OCI-LY3 (cell line): ENCODE measurements at regions not wholly inside any gene's neighbourhood (a gene's known extent, or its start where the extent isn't known, plus 50 kb on each side); places are given as distances from the start of the nearest gene placed in this dataset.

Experiments used
- H2AFZ ChIP-seq: fragments of 200-600, 300-600 bp; shearing (Covaris generic); 2 replicates; pipeline ENCODE4 v1.6.0; 2014; ENCODE audit warnings: antibody characterized with exemption, low read depth, low read length
- H3K27ac ChIP-seq: fragments of 200-600, 300-600 bp; sonication (generic); 2 replicates; pipeline ENCODE4 v1.5.1; 2014; ENCODE audit warnings: mild to moderate bottlenecking, low read length, moderate library complexity, mixed read lengths
- H3K27me3 ChIP-seq: fragments of 200-600, 300-600 bp; sonication (generic); 2 replicates; pipeline ENCODE4 v1.6.1; 2014; ENCODE audit warnings: low read depth, low read length, mixed read lengths
- H3K36me3 ChIP-seq: fragments of 200-600, 300-600 bp; sonication (generic); replicated peaks from 2 replicates; pipeline ENCODE3; 2014; ENCODE audit warnings: low read depth, low read length, mixed read lengths
- H3K4me1 ChIP-seq: fragments of 300-600, 200-600 bp; sonication (generic); 2 replicates; pipeline ENCODE4 v1.6.1; 2014; ENCODE audit warnings: low read length, mixed read lengths
- H3K4me2 ChIP-seq: fragments of 200-600, 300-600 bp; sonication (generic); 2 replicates; pipeline ENCODE4 v1.6.1; 2014; ENCODE audit warnings: low read length, mixed read lengths
- H3K4me3 ChIP-seq: fragments of 300-600, 200-600 bp; sonication (generic); 2 replicates; pipeline ENCODE4 v1.5.1; 2014; ENCODE audit warnings: antibody characterized with exemption, mild to moderate bottlenecking, low read length, moderate library complexity
- H3K79me2 ChIP-seq: fragments of 300-600, 200-600 bp; shearing (Covaris generic); 2 replicates; pipeline ENCODE4 v1.6.1; 2014; ENCODE audit warnings: mild to moderate bottlenecking, low read length, mixed read lengths
- H3K9ac ChIP-seq: fragments of 300-600, 200-600 bp; shearing (Covaris generic); 2 replicates; pipeline ENCODE4 v1.6.0; 2014; ENCODE audit warnings: mild to moderate bottlenecking, low read length, moderate library complexity
- H3K9me3 ChIP-seq: fragments of 200-600, 300-600 bp; shearing (Covaris generic); 2 replicates; pipeline ENCODE4 v1.6.1; 2014; ENCODE audit warnings: low read length, mixed read lengths; ENCODE audit not compliant: insufficient read depth
- H4K20me1 ChIP-seq: fragments of 200-600, 300-600 bp; sonication (generic); 2 replicates; pipeline ENCODE4 v1.6.1; 2016; ENCODE audit warnings: low read length, mixed read lengths; ENCODE audit not compliant: insufficient read depth
- EZH2phosphoT487 ChIP-seq: fragments of 200-600 bp; shearing (Covaris generic); IDR thresholded peaks from 2 replicates; pipeline ENCODE4 v1.6.1; 2018; ENCODE audit warnings: antibody characterized with exemption, mixed run types, low read depth
- TF ChIP-seq, protein P1 (sequence below): fragments of 200-600, 300-600 bp; sonication (generic); IDR thresholded peaks from 2 replicates; pipeline ENCODE4 v1.5.1; 2014; ENCODE audit warnings: antibody characterized with exemption, low read length, low read depth

DNA sequence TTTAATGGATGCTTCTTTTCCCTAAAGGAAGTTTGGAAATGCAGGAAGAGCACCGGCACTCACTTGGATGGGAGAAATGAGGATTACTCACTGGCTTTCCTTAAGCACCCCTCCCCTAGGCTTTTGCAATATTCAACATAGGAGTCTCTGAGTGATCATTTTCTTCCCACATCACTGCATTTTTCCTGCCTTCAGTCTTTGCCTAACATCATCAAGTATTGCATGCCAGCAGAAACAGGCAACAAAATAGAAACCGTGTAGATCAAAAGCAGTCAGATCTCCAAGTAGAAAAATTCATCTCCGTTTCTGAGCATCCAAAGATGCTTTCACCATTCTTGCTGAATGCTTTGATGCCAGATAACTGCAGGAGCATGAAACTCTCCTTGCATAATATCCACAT, 119.9 kb downstream of the ADCYAP1R1 start:
- Histone ChIP-seq H3K4me1 (no peaks in the 10 kb centered on the region), H3K79me2 (no peaks in the 10 kb centered on the region), H3K27ac (no peak overlapping the region), H3K4me3 (no peak overlapping the region), H2AFZ (no peak overlapping the region), H3K27me3 (no peaks in the 10 kb centered on the region), H3K36me3 (no peaks in the 10 kb centered on the region), H3K4me2 (no peak overlapping the region), H3K9me3 (no peaks in the 10 kb centered on the region), H3K9ac (no peak overlapping the region), H4K20me1 (no peaks in the 10 kb centered on the region)
- no peak for TF ChIP-seq EZH2phosphoT487
- TF ChIP-seq, protein P1, sequence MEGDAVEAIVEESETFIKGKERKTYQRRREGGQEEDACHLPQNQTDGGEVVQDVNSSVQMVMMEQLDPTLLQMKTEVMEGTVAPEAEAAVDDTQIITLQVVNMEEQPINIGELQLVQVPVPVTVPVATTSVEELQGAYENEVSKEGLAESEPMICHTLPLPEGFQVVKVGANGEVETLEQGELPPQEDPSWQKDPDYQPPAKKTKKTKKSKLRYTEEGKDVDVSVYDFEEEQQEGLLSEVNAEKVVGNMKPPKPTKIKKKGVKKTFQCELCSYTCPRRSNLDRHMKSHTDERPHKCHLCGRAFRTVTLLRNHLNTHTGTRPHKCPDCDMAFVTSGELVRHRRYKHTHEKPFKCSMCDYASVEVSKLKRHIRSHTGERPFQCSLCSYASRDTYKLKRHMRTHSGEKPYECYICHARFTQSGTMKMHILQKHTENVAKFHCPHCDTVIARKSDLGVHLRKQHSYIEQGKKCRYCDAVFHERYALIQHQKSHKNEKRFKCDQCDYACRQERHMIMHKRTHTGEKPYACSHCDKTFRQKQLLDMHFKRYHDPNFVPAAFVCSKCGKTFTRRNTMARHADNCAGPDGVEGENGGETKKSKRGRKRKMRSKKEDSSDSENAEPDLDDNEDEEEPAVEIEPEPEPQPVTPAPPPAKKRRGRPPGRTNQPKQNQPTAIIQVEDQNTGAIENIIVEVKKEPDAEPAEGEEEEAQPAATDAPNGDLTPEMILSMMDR, result no peak

DNA sequence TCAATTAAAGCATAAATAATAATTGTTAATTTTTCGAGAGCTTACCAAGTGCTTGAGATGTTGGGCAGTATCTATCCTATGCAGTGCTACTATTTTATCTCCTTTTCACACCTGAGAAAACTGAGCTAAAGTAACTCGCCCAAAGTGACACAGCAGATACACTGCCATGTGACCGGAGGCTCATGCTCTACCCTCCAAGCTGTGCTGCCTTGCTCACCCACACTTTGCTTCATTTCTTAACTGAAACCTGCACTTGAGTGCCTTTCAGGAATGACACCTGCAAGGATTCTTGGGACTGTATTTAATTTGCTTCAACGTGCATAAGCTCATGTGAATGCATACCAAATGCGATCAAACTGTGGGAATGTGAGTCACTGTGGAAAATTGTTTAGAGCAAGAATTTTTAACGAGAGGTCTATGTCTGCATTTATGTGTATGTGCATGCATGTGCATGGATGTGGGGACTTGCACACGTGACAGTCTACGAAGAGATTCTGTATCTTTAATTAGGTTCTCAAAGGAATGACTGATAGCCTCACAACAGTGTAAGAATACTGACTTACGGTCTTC, 119.2 kb downstream of the ADCYAP1R1 start:
- TF ChIP-seq EZH2phosphoT487, result no peak
- TF ChIP-seq, protein P1, result no peak
- Histone ChIP-seq H3K4me2 (no peak overlapping the region), H3K4me3 (no peak overlapping the region), H3K9ac (no peak overlapping the region), H2AFZ (no peak overlapping the region), H3K4me1 (no peaks in the 10 kb centered on the region), H3K79me2 (no peaks in the 10 kb centered on the region), H4K20me1 (no peaks in the 10 kb centered on the region), H3K27ac (no peak overlapping the region), H3K36me3 (no peaks in the 10 kb centered on the region), H3K9me3 (no peaks in the 10 kb centered on the region), H3K27me3 (no peaks in the 10 kb centered on the region)
